Subcutaneous abdominal adipose tissue (tissue), 5 donors: ENCODE measurements at regions not wholly inside any gene's neighbourhood (a gene's known extent, or its start where the extent isn't known, plus 50 kb on each side); places are given as distances from the start of the nearest gene placed in this dataset.

Experiments used
- H3K27ac ChIP-seq: one replicate; pipeline ENCODE4 v1.7.0; 2013; ENCODE audit warnings: low read depth, mild to moderate bottlenecking, inconsistent platforms, low read length, moderate library complexity
- H3K27me3 ChIP-seq, 5 donors: one replicate each; pipeline ENCODE4 v1.7.0; 2013; ENCODE audit warnings: low read length in 5 of 5, inconsistent platforms in 1 of 5; ENCODE audit not compliant: control insufficient read depth in 5 of 5, insufficient read depth in 4 of 5
- H3K36me3 ChIP-seq, 5 donors: one replicate each; pipeline ENCODE4 v1.7.0; 2013; ENCODE audit warnings: low read length in 5 of 5; ENCODE audit not compliant: control insufficient read depth in 5 of 5, insufficient read depth in 5 of 5
- H3K4me1 ChIP-seq, 5 donors: one replicate each; pipeline ENCODE4 v1.7.0; 2013; ENCODE audit warnings: low read length in 5 of 5, mild to moderate bottlenecking in 3 of 5, moderate library complexity in 1 of 5; ENCODE audit not compliant: control insufficient read depth in 5 of 5, insufficient read depth in 5 of 5
- H3K4me3 ChIP-seq, 5 donors: one replicate each; pipeline ENCODE4 v1.7.0; 2013; ENCODE audit warnings: low read length in 5 of 5, low read depth in 1 of 5
- H3K9ac ChIP-seq, 5 donors: one replicate each; pipeline ENCODE4 v1.7.0; 2013; ENCODE audit warnings: low read length in 5 of 5, mild to moderate bottlenecking in 4 of 5, moderate library complexity in 3 of 5
- H3K9me3 ChIP-seq, 5 donors: one replicate each; pipeline ENCODE4 v1.7.0; 2013; ENCODE audit warnings: low read length in 5 of 5; ENCODE audit not compliant: control insufficient read depth in 5 of 5
- donor health status: healthy.
- donor health status: healthy.
- donor health status: healthy.
- donor health status: healthy.
- donor health status: healthy.

DNA sequence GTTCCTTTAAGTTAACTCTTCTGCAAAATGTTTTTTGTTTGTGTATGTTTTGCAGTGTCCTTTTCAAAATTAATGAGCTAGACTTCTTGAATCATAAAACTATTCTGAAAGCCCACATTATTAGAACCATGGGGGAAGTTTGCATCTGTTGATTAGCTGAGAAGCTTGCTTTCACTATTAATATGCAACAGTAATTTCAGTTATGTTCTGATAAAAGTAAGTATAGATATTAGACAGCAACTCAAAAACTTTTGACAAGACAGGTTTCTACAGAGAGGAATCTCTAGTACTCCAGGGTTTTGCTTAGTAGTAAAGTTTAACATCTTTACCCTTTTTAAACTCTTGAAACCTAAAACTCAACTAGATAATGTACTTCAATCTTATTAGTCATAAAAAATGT, 147.8 kb downstream of the UBE2E3 start:
- no peaks in the 10 kb centered on the region for H3K4me1 ChIP-seq
- no peak overlapping the region for H3K4me3 ChIP-seq
- H3K36me3 ChIP-seq = no peaks in the 10 kb centered on the region
- no peaks in the 10 kb centered on the region for H3K27me3 ChIP-seq
- no peak overlapping the region for H3K27ac ChIP-seq
- no peaks in the 10 kb centered on the region for H3K9me3 ChIP-seq
- no peak overlapping the region for H3K9ac ChIP-seq

DNA sequence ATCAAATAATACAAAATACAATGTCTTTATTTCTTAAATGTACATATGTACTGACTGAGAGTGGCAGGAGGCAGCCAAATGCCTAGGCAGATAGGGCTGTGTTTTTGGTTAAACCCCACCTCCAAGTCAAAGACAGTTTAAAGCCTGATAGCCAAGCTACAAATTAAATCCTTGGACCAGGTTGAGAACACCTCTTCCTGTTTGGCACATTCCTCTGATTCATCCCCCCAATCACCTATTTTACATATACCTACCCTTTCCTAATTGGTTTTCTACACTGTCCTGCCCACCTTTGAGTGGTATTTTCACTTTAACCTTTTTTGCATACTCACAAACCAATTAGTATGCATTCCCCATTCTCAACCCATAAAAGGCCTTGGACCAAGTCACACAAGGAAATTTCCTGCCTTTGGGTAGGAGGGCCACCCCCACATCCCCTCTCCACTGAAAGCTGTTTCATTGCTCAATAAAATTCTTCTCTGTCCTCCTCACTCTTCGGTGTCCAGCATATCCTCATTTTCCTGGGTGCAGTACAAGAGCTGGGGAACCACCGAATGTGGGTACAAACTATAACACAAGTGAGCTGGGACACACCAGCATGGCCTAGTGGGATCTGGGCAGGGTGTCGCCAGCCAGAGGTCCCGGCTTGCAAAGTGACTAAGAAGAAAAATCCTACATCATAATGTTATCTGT, 149.1 kb downstream of the UBE2E3 start:
- Histone ChIP-seq H3K9me3 (no peaks in the 10 kb centered on the region), H3K27ac (no peak overlapping the region), H3K9ac (no peak overlapping the region), H3K27me3 (no peaks in the 10 kb centered on the region), H3K4me3 (no peak overlapping the region), H3K4me1 (no peaks in the 10 kb centered on the region), H3K36me3 (no peaks in the 10 kb centered on the region)

GRCh38 chr2:181130686-181131085, 150.3 kb downstream of the UBE2E3 start:
- no peaks in the 10 kb centered on the region for H3K36me3 ChIP-seq
- no peak overlapping the region for H3K27ac ChIP-seq
- H3K9ac ChIP-seq = no peak overlapping the region
- no peaks in the 10 kb centered on the region for H3K27me3 ChIP-seq
- H3K9me3 ChIP-seq = no peaks in the 10 kb centered on the region
- H3K4me1 ChIP-seq = no peaks in the 10 kb centered on the region
- H3K4me3 ChIP-seq = no peak overlapping the region

- no peak overlapping the region for H3K27ac ChIP-seq
These were observed 151.2 kb downstream of the UBE2E3 start for GRCh38 chr2:181131584-181131983.

GRCh38 chr2:181138816-181139215, 158.4 kb downstream of the UBE2E3 start:
- Histone ChIP-seq H3K27me3 (no peaks in the 10 kb centered on the region), H3K9ac (no peak overlapping the region), H3K36me3 (no peaks in the 10 kb centered on the region), H3K4me3 (no peak overlapping the region), H3K27ac (no peak overlapping the region), H3K9me3 (no peaks in the 10 kb centered on the region), H3K4me1 (peaks cover 0 to 22% (median 4%) of the 10 kb centered on the region in 5 donors)

More at GRCh38 chr2:181131584-181131983, 151.2 kb downstream of the UBE2E3 start:
- H3K4me1 ChIP-seq = no peaks in the 10 kb centered on the region
- H3K27me3 ChIP-seq = no peaks in the 10 kb centered on the region
- no peak overlapping the region for H3K4me3 ChIP-seq
- no peaks in the 10 kb centered on the region for H3K36me3 ChIP-seq
- no peak overlapping the region for H3K9ac ChIP-seq
- H3K9me3 ChIP-seq = no peaks in the 10 kb centered on the region

GRCh38 chr2:181139831-181140230, 159.4 kb downstream of the UBE2E3 start:
- peaks cover 0 to 22% (median 4%) of the 10 kb centered on the region in 5 donors for H3K4me1 ChIP-seq
- H3K27ac ChIP-seq = no peak overlapping the region
- H3K9me3 ChIP-seq = no peaks in the 10 kb centered on the region
- H3K36me3 ChIP-seq = no peaks in the 10 kb centered on the region
- H3K27me3 ChIP-seq = no peaks in the 10 kb centered on the region
- no peak overlapping the region for H3K4me3 ChIP-seq
- H3K9ac ChIP-seq = no peak overlapping the region

- Histone ChIP-seq H3K4me1 (peaks cover 0 to 22% (median 4%) of the 10 kb centered on the region in 5 donors), H3K36me3 (no peaks in the 10 kb centered on the region), H3K27ac (no peak overlapping the region), H3K9ac (no peak overlapping the region), H3K9me3 (no peaks in the 10 kb centered on the region), H3K27me3 (no peaks in the 10 kb centered on the region), H3K4me3 (no peak overlapping the region)
These were observed 160.0 kb downstream of the UBE2E3 start for GRCh38 chr2:181140414-181140813.

DNA sequence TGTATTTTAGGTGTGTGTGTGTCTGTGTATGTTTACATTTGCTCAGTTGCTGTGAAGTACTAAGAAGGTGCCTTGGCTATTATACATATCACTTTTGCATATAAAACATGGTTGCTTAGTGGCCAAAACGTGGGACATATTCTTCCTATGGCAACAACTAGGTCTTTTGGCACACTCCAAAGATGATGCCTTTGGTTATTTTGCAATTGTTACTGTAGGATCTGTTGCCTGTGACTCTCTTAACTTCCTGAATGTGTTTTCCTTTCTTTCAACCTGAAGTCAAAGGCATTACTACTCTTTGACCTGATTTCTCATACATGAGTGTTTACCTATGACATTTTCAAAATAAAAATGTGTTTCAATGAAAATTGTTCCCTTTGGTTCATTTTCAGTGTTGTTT, 160.5 kb downstream of the UBE2E3 start:
- Histone ChIP-seq H3K9me3 (no peaks in the 10 kb centered on the region), H3K4me1 (peaks cover 0 to 22% (median 4%) of the 10 kb centered on the region in 5 donors), H3K27ac (no peak overlapping the region), H3K4me3 (no peak overlapping the region), H3K27me3 (no peaks in the 10 kb centered on the region), H3K9ac (no peak overlapping the region), H3K36me3 (no peaks in the 10 kb centered on the region)

DNA sequence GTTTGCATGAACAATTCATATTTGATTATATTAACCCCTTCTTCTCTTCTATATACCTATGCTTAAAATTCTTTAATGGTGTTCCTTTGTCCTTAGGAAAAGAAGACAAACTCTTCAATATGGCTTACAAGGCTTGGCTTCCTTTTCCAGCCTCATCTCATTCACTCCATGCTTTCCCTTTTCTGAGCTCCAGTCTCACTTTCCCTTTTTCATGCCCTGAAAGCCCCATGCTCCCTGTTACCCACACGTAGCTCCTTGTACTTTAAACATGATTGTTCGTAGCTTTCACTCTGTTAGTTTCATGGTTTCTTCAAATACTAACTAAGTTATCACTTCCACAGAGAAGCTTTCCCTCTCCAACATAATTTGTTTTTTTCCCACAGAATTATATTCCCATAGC, 161.3 kb downstream of the UBE2E3 start:
- Histone ChIP-seq H3K4me3 (no peak overlapping the region), H3K27me3 (no peaks in the 10 kb centered on the region), H3K36me3 (no peaks in the 10 kb centered on the region)

DNA sequence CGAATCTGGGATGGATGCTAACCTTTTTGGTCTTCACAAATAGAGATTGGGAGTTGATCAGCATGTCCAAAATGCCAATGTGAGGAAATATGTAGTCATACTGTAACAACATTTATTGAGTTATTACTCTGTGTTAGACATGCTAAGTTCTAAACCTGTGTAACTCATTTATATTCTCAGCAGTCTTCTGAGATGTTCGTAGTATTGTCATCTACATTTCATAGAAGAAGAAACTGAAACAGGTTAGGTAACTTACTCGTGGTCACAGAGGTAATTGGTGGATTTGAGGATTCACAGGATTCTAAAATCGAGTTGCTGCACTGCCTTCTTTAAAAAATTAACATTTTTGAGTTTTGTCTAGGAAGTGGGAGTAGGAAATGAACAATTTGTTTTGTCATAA, 162.1 kb downstream of the UBE2E3 start:
- Histone ChIP-seq H3K9ac (no peak overlapping the region), H3K4me3 (no peak overlapping the region), H3K36me3 (no peaks in the 10 kb centered on the region), H3K27me3 (no peaks in the 10 kb centered on the region), H3K27ac (no peak overlapping the region), H3K9me3 (no peaks in the 10 kb centered on the region), H3K4me1 (peaks cover 0 to 22% (median 4%) of the 10 kb centered on the region in 5 donors)

More for the DNA sequence above, 161.3 kb downstream of the UBE2E3 start:
- Histone ChIP-seq H3K9ac (no peak overlapping the region), H3K9me3 (no peaks in the 10 kb centered on the region), H3K4me1 (peaks cover 0 to 22% (median 4%) of the 10 kb centered on the region in 5 donors), H3K27ac (no peak overlapping the region)
